Endothelial cell of umbilical vein (primary cell): ENCODE measurements at regions not wholly inside any gene's neighbourhood (a gene's known extent, or its start where the extent isn't known, plus 50 kb on each side); places are given as distances from the start of the nearest gene placed in this dataset.

Source experiments
- BruUV-seq: library from RNA; stranded (reverse); fragments of 400-500 nt; replicated peaks from 2 replicates; lab custom pipeline; 2021; lab: Mats Ljungman, UMichigan
- CTCF ChIA-PET: fragments of 300-600, 350-600 bp; sonication (Branson Sonifier 250); formaldehyde crosslinking; loops from one replicate; lab custom pipeline; 2021; ENCODE audit warnings: antibody characterized with exemption, inconsistent platforms; lab: Charles Lee
- POLR2A ChIA-PET: fragments of 300-600, 350-600 bp; sonication (Branson Sonifier 250); formaldehyde crosslinking; loops from one replicate; lab custom pipeline; 2021; ENCODE audit warnings: antibody characterized with exemption, inconsistent platforms; lab: Charles Lee
- DNase-seq: peaks from one replicate; pipeline ENCODE4 v3.0.0-alpha.2; 2011; ENCODE audit warnings: low read depth, low spot score
- FAIRE-seq: peaks from 2 replicates; lab custom pipeline; 2011; peaks lifted over from hg19 to GRCh38; lab: Jason Lieb, UNC
- H2AFZ ChIP-seq: 2 replicates; pipeline ENCODE4 v1.6.0; 2012; ENCODE audit warnings: low read depth, low read length, control low read depth, inconsistent platforms
- H3K27ac ChIP-seq: 2 replicates; pipeline ENCODE4 v1.5.1; 2011; ENCODE audit warnings: low read depth, mild to moderate bottlenecking, control low read depth, low read length, moderate library complexity; ENCODE audit not compliant: insufficient read depth
- H3K27me3 ChIP-seq, 2 experiments: 2 replicates each; pipeline versions ENCODE4 v1.6.0 to v1.6.1; 2011; ENCODE audit warnings: low read length in 2 of 2, mixed read lengths in 1 of 2; ENCODE audit not compliant: control insufficient read depth in 2 of 2, insufficient read depth in 2 of 2
- H3K36me3 ChIP-seq, 2 experiments: 2 replicates in 1 of 2; 3 replicates in 1 of 2; pipeline ENCODE4 v1.5.1; 2011; ENCODE audit warnings: low read length in 2 of 2, mild to moderate bottlenecking in 1 of 2, moderate library complexity in 1 of 2; ENCODE audit not compliant: control insufficient read depth in 2 of 2, insufficient read depth in 2 of 2; ENCODE audit errors: extremely low read depth in 1 of 2
- H3K4me1 ChIP-seq: 3 replicates; pipeline ENCODE4 v1.5.1; 2011; ENCODE audit warnings: mild to moderate bottlenecking, low read length; ENCODE audit not compliant: control insufficient read depth, insufficient read depth; ENCODE audit errors: extremely low read depth
- H3K4me2 ChIP-seq: 2 replicates; pipeline ENCODE4 v1.6.1; 2011; ENCODE audit warnings: low read length, control low read depth, mixed read lengths; ENCODE audit not compliant: insufficient read depth
- H3K4me3 ChIP-seq, 3 experiments: fragments of 200-600 bp in 1 of 3; sonication (generic), shearing (Covaris generic) in 1 of 3; replicated peaks in 1 of 3; 2 replicates each; pipeline ENCODE4 v1.5.1; 2011 to 2016; ENCODE audit warnings: control low read depth in 3 of 3, low read length in 3 of 3, mild to moderate bottlenecking in 2 of 3, inconsistent platforms in 1 of 3, low read depth in 1 of 3, moderate library complexity in 1 of 3; ENCODE audit not compliant: insufficient read depth in 1 of 3
- H3K79me2 ChIP-seq: 2 replicates; pipeline ENCODE4 v1.6.0; 2012; ENCODE audit warnings: low read length, inconsistent platforms; ENCODE audit not compliant: control insufficient read depth, insufficient read depth
- H3K9ac ChIP-seq: replicated peaks from 2 replicates; pipeline ENCODE3; 2011; ENCODE audit warnings: low read length, control low read depth; ENCODE audit not compliant: insufficient read depth; ENCODE audit errors: extremely low read depth
- H3K9me1 ChIP-seq: replicated peaks from 3 replicates; pipeline ENCODE4 v1.6.0; 2011; ENCODE audit warnings: mild to moderate bottlenecking, low read length; ENCODE audit not compliant: control insufficient read depth, insufficient read depth; ENCODE audit errors: extremely low read depth
- H3K9me3 ChIP-seq: replicated peaks from 2 replicates; pipeline ENCODE4 v1.5.1; 2012; ENCODE audit warnings: low read length, inconsistent platforms; ENCODE audit not compliant: control insufficient read depth, insufficient read depth
- H4K20me1 ChIP-seq: replicated peaks from 2 replicates; pipeline ENCODE3; 2011; ENCODE audit warnings: mild to moderate bottlenecking, low read length; ENCODE audit not compliant: control insufficient read depth, insufficient read depth; ENCODE audit errors: extremely low read depth
- EZH2 ChIP-seq: IDR thresholded peaks from 2 replicates; pipeline ENCODE4 v1.6.1; 2012; ENCODE audit warnings: borderline replicate concordance, low read depth, mild to moderate bottlenecking, moderate library complexity, low read length, inconsistent platforms; ENCODE audit not compliant: severe bottlenecking
- FOS ChIP-seq: IDR thresholded peaks from 2 replicates; pipeline ENCODE4 v1.6.1; 2011; ENCODE audit warnings: mild to moderate bottlenecking, low read length, moderate library complexity, borderline replicate concordance; ENCODE audit not compliant: insufficient read depth
- GATA2 ChIP-seq: IDR thresholded peaks from 2 replicates; pipeline ENCODE4 v1.7.0; 2011; ENCODE audit warnings: low read depth, mild to moderate bottlenecking, moderate library complexity, mixed read lengths, low read length; ENCODE audit not compliant: insufficient read length, insufficient read depth
- JUN ChIP-seq: IDR thresholded peaks from 2 replicates; pipeline ENCODE4 v1.6.1; 2011; ENCODE audit warnings: borderline replicate concordance, low read depth; ENCODE audit not compliant: insufficient read length, insufficient read depth
- MYC ChIP-seq: IDR thresholded peaks from one replicate; pipeline ENCODE4 v1.6.1; 2011; ENCODE audit warnings: mild to moderate bottlenecking, low read depth, low read length
- POLR2A ChIP-seq: IDR thresholded peaks from 2 replicates; pipeline ENCODE4 v1.6.1; 2012; ENCODE audit warnings: low read depth, mild to moderate bottlenecking, control low read depth, low read length
- POLR2AphosphoS5 ChIP-seq: IDR thresholded peaks from 2 replicates; pipeline ENCODE4 v1.6.1; 2012; ENCODE audit warnings: low read depth, mild to moderate bottlenecking, control low read depth, low read length, moderate library complexity; ENCODE audit not compliant: insufficient read depth
- dilution Hi-C: fragments of 300-500 bp; cut with MboI; formaldehyde crosslinking; loops from one replicate; pipeline ENCODE4 v1.15.0; 2019; ENCODE audit warnings: low sequenced_read_pairs; ENCODE audit not compliant: extremely low pct_ligation_motif_present
- intact Hi-C: fragments of 100-400 bp; cut with micrococcal nuclease; formaldehyde crosslinking; loops from one replicate; pipeline ENCODE4 v1.10.0; 2022
- TF ChIP-seq, protein P1 (sequence below): IDR thresholded peaks from 2 replicates; pipeline ENCODE4 v1.6.1; 2011; ENCODE audit not compliant: insufficient read depth, insufficient read length
- TF ChIP-seq, protein P2 (sequence below), 2 donors: IDR thresholded peaks; 1 replicate in 1 of 2; 2 replicates in 1 of 2; pipeline ENCODE4 v1.5.1; 2011; ENCODE audit warnings: low read length in 2 of 2, mild to moderate bottlenecking in 2 of 2, moderate library complexity in 2 of 2, control low read depth in 1 of 2, inconsistent platforms in 1 of 2, low read depth in 1 of 2; ENCODE audit not compliant: insufficient read depth in 1 of 2; ENCODE audit errors: extremely low read depth in 1 of 2

DNA sequence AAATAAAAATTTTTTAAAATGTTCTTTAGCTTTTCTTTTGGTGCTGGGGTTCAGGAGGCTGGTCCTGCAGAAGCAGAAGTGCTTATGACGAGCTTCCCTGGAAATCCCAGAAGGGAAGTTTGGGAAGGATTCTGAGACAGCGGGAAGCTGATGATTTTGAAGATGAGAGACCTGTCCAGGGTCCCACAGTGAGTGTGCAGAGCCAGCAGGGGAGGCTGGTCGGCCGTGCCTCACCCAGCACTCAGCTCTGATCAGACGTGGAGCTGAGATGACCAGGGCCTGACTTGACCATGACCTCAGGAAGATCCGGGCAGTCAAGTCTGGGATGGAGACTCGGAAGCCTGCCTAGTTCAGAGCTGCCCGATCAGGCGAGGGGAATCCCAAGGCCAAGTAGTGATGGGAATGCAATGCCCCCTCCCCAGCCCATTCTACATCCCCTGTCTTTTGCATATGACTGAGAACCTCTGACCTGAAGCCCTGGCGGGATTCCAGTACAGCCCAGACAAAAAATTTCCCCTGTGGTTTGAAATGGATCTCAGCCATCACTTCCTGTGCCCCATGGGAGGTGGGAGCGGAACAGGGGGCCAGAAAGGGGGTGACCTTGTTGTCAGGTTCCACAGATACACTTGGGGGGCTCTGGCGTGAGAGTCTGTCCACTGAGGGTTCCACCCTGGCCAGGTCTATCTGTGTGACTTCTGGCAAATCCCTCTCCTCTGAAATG is 96.8 kb upstream of the RUNX3 start:
- no peaks in the 10 kb centered on the region for H3K79me2 ChIP-seq
- no peak overlapping the region for H3K27ac ChIP-seq
- no TSS peak for BruUV-seq
- H3K9ac ChIP-seq = no peak overlapping the region
- H3K4me1 ChIP-seq = no peaks in the 10 kb centered on the region
- no peak overlapping the region for H3K4me2 ChIP-seq
- H3K36me3 ChIP-seq = no peaks in the 10 kb centered on the region
- TF ChIP-seq, protein P1, sequence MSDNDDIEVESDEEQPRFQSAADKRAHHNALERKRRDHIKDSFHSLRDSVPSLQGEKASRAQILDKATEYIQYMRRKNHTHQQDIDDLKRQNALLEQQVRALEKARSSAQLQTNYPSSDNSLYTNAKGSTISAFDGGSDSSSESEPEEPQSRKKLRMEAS = no peak
- TF ChIP-seq GATA2 = no peak
- TF ChIP-seq, protein P2, sequence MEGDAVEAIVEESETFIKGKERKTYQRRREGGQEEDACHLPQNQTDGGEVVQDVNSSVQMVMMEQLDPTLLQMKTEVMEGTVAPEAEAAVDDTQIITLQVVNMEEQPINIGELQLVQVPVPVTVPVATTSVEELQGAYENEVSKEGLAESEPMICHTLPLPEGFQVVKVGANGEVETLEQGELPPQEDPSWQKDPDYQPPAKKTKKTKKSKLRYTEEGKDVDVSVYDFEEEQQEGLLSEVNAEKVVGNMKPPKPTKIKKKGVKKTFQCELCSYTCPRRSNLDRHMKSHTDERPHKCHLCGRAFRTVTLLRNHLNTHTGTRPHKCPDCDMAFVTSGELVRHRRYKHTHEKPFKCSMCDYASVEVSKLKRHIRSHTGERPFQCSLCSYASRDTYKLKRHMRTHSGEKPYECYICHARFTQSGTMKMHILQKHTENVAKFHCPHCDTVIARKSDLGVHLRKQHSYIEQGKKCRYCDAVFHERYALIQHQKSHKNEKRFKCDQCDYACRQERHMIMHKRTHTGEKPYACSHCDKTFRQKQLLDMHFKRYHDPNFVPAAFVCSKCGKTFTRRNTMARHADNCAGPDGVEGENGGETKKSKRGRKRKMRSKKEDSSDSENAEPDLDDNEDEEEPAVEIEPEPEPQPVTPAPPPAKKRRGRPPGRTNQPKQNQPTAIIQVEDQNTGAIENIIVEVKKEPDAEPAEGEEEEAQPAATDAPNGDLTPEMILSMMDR (IDR thresholded peaks at IDR 0.05; ENCODE audit: extremely low read depth in 1 of 2, insufficient read depth in 1 of 2, low read depth in 1 of 2, low read length in 2 of 2) = no peak
- no peak for TF ChIP-seq JUN
- TF ChIP-seq POLR2AphosphoS5 = no peak
- no peak for TF ChIP-seq EZH2
- no peak for TF ChIP-seq MYC
- no peak for TF ChIP-seq POLR2A
- TF ChIP-seq FOS = no peak
- no peaks in the 10 kb centered on the region for H4K20me1 ChIP-seq
- no peak overlapping the region for H2AFZ ChIP-seq
- FAIRE-seq (no peak), DNase-seq (no peak)
- no peaks in the 10 kb centered on the region for H3K9me3 ChIP-seq
- intact Hi-C loops (no loop called here), dilution Hi-C loops (no loop called here)
- CTCF ChIA-PET = interaction anchor here (0.7 to 2.5 kb wide), 4 partner anchors 11 to 74 kb away, joined by 3 to 25 read pairs (median 4); no protein-coding TSS in a partner anchor
- POLR2A ChIA-PET = no interaction called here
- no peaks in the 10 kb centered on the region for H3K9me1 ChIP-seq
- H3K27me3 ChIP-seq = no peaks in the 10 kb centered on the region
- no peak overlapping the region for H3K4me3 ChIP-seq
